Chondrocyte (in vitro differentiated cells): ENCODE measurements at regions not wholly inside any gene's neighbourhood (a gene's known extent, or its start where the extent isn't known, plus 50 kb on each side); places are given as distances from the start of the nearest gene placed in this dataset.

Source experiments
- DNase-seq: peaks from one replicate; pipeline ENCODE4 v3.0.0; 2021; ENCODE audit warnings: mixed read lengths, low spot score
- H3K27ac Mint-ChIP-seq: one replicate; pipeline ENCODE4 v1.8.0; 2021; ENCODE audit warnings: mild to moderate bottlenecking, moderate library complexity, mixed read lengths; ENCODE audit not compliant: unreplicated experiment
- H3K27me3 Mint-ChIP-seq: 2 replicates; pipeline ENCODE4 v1.8.0; 2021; ENCODE audit warnings: low read depth, mixed read lengths
- H3K36me3 Mint-ChIP-seq: 2 replicates; pipeline ENCODE4 v1.8.0; 2021; ENCODE audit warnings: low read depth, mixed read lengths
- H3K4me1 Mint-ChIP-seq: 2 replicates; pipeline ENCODE4 v1.8.0; 2021; ENCODE audit warnings: low read depth, mild to moderate bottlenecking, mixed read lengths
- H3K4me3 Mint-ChIP-seq: one replicate; pipeline ENCODE4 v1.8.0; 2021; ENCODE audit warnings: mild to moderate bottlenecking, moderate library complexity, mixed read lengths; ENCODE audit not compliant: unreplicated experiment
- H3K9me3 Mint-ChIP-seq: 2 replicates; pipeline ENCODE4 v1.8.0; 2021; ENCODE audit warnings: low read depth, mixed read lengths
- CTCF ChIP-seq: fragments of 200-600 bp; sonication (generic); IDR thresholded peaks from 2 replicates; pipeline ENCODE4 v1.5.0; 2021; ENCODE audit warnings: antibody characterized with exemption, mild to moderate bottlenecking, moderate library complexity

GRCh38 chr2:20558391-20559150 lies 92.3 kb downstream of the HS1BP3 start:
- DNase-seq, result no peak
- Mint-ChIP-seq H3K4me1 (peaks cover 16% of the 10 kb centered on the region), H3K9me3 (no peaks in the 10 kb centered on the region), H3K27me3 (no peaks in the 10 kb centered on the region), H3K27ac (no peak overlapping the region), H3K36me3 (no peaks in the 10 kb centered on the region), H3K4me3 (no peak overlapping the region)
- TF ChIP-seq CTCF, result no peak

GRCh38 chr2:20559277-20559676 lies 91.6 kb downstream of the HS1BP3 start:
- Mint-ChIP-seq H3K9me3 (no peaks in the 10 kb centered on the region), H3K27me3 (no peaks in the 10 kb centered on the region), H3K4me1 (peaks cover 16% of the 10 kb centered on the region), H3K36me3 (no peaks in the 10 kb centered on the region), H3K27ac (no peak overlapping the region), H3K4me3 (no peak overlapping the region)
- DNase-seq, result no peak
- TF ChIP-seq CTCF, result no peak

GRCh38 chr2:20560011-20560410 lies 90.9 kb downstream of the HS1BP3 start:
- no peak overlapping the region for H3K4me3 Mint-ChIP-seq
- no peaks in the 10 kb centered on the region for H3K36me3 Mint-ChIP-seq
- H3K27ac Mint-ChIP-seq, result no peak overlapping the region
- H3K27me3 Mint-ChIP-seq, result no peaks in the 10 kb centered on the region
- H3K9me3 Mint-ChIP-seq, result no peaks in the 10 kb centered on the region
- H3K4me1 Mint-ChIP-seq, result peaks cover 16% of the 10 kb centered on the region
- no peak for TF ChIP-seq CTCF
- DNase-seq, result no peak

GRCh38 chr2:20560891-20561636 lies 89.8 kb downstream of the HS1BP3 start:
- no peaks in the 10 kb centered on the region for H3K27me3 Mint-ChIP-seq
- no peak for DNase-seq
- H3K4me1 Mint-ChIP-seq, result peaks cover 16% of the 10 kb centered on the region
- H3K36me3 Mint-ChIP-seq, result no peaks in the 10 kb centered on the region
- peak overlapping the region; percentile 5 for H3K27ac Mint-ChIP-seq
- no peaks in the 10 kb centered on the region for H3K9me3 Mint-ChIP-seq
- no peak for TF ChIP-seq CTCF
- H3K4me3 Mint-ChIP-seq, result no peak overlapping the region

GRCh38 chr2:20561637-20562454 lies 89.1 kb downstream of the HS1BP3 start:
- Mint-ChIP-seq H3K4me1 (peaks cover 16% of the 10 kb centered on the region), H3K4me3 (no peak overlapping the region), H3K27me3 (no peaks in the 10 kb centered on the region), H3K27ac (no peak overlapping the region), H3K36me3 (no peaks in the 10 kb centered on the region), H3K9me3 (no peaks in the 10 kb centered on the region)
- DNase-seq, result no peak
- TF ChIP-seq CTCF, result no peak
